ENCODE measurements at regions not wholly inside any gene's neighbourhood (a gene's known extent, or its start where the extent isn't known, plus 50 kb on each side); places are given as distances from the start of the nearest gene placed in this dataset.

DNA sequence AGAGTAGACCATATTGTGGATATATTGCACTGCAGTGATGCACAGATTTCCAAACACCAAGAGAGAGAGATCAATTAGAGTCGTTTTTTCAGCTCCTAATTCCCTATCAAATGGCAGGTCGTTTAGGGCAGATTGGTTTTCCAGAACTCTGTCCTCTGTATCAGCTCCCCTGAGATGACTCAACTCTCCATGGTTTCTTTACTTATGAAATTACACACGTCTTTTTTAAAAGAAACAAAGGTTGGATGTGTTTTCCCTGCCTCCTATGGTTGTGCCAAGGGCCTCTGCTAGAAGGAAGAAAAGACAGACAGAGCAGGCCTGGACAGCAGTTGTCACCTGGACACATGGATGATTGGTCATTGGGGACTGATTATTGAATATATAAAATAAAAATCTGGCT lies 478.1 kb upstream of the NBEA start:
- TF ChIP-seq, protein P1, sequence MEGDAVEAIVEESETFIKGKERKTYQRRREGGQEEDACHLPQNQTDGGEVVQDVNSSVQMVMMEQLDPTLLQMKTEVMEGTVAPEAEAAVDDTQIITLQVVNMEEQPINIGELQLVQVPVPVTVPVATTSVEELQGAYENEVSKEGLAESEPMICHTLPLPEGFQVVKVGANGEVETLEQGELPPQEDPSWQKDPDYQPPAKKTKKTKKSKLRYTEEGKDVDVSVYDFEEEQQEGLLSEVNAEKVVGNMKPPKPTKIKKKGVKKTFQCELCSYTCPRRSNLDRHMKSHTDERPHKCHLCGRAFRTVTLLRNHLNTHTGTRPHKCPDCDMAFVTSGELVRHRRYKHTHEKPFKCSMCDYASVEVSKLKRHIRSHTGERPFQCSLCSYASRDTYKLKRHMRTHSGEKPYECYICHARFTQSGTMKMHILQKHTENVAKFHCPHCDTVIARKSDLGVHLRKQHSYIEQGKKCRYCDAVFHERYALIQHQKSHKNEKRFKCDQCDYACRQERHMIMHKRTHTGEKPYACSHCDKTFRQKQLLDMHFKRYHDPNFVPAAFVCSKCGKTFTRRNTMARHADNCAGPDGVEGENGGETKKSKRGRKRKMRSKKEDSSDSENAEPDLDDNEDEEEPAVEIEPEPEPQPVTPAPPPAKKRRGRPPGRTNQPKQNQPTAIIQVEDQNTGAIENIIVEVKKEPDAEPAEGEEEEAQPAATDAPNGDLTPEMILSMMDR (IDR thresholded peaks at IDR 0.05), result no peak
- no peak for TF ChIP-seq POLR2A (IDR thresholded peaks at IDR 0.05)

Data from thyroid gland (tissue), 4 donors.